ENCODE measurements at regions not wholly inside any gene's neighbourhood (a gene's known extent, or its start where the extent isn't known, plus 50 kb on each side); places are given as distances from the start of the nearest gene placed in this dataset.

- no peak overlapping the region for H3K4me3 ChIP-seq (ENCODE audit: low read length)
These were observed 104.8 kb upstream of the ZNF648 start for GRCh38 chr1:182166321-182166720.

GRCh38 chr1:182164273-182164672 lies 102.8 kb upstream of the ZNF648 start:
- Histone ChIP-seq H3K36me3 (ENCODE audit: insufficient read depth, low read length) (no peaks in the 10 kb centered on the region), H3K27ac (ENCODE audit: low read depth in 1 of 2, low read length in 2 of 2) (no peak overlapping the region), H3K4me3 (ENCODE audit: low read length) (no peak overlapping the region), H3K9me3 (ENCODE audit: control insufficient read depth in 1 of 2, insufficient read depth in 1 of 2, low read length in 2 of 2) (no peaks in the 10 kb centered on the region), H3K27me3 (ENCODE audit: control insufficient read depth in 1 of 2, insufficient read depth in 2 of 2, low read length in 2 of 2) (no peaks in the 10 kb centered on the region), H3K4me1 (ENCODE audit: insufficient read depth, low read length) (no peaks in the 10 kb centered on the region)
- no peak for TF ChIP-seq CTCF (IDR thresholded peaks at IDR 0.05)
- H3K36me3 Mint-ChIP-seq (ENCODE audit: low read depth) = no peaks in the 10 kb centered on the region
- ChIA-PET CTCF (no interaction called here), POLR2A (no interaction called here)
- DNase-seq (no peak), ATAC-seq (ENCODE audit: poor library complexity) (no peak)
- H3K9me3 Mint-ChIP-seq = peaks cover 2% of the 10 kb centered on the region
- H3K4me3 Mint-ChIP-seq = no peak overlapping the region
- intact Hi-C loops (cut with DNase I, micrococcal nuclease) = no loop called here
- H3K27me3 Mint-ChIP-seq = no peaks in the 10 kb centered on the region
- H3K4me1 Mint-ChIP-seq (ENCODE audit: low read depth) = peaks cover 3% of the 10 kb centered on the region
- H3K27ac Mint-ChIP-seq = no peak overlapping the region

More at GRCh38 chr1:182166321-182166720, 104.8 kb upstream of the ZNF648 start:
- Histone ChIP-seq H3K4me1 (ENCODE audit: insufficient read depth, low read length) (no peaks in the 10 kb centered on the region), H3K36me3 (ENCODE audit: insufficient read depth, low read length) (no peaks in the 10 kb centered on the region), H3K27ac (ENCODE audit: low read depth in 1 of 2, low read length in 2 of 2) (no peak overlapping the region), H3K27me3 (ENCODE audit: control insufficient read depth in 1 of 2, insufficient read depth in 2 of 2, low read length in 2 of 2) (peaks cover 0 to 2% of the 10 kb centered on the region in 2 experiments), H3K9me3 (ENCODE audit: control insufficient read depth in 1 of 2, insufficient read depth in 1 of 2, low read length in 2 of 2) (no peaks in the 10 kb centered on the region)
- no peaks in the 10 kb centered on the region for H3K36me3 Mint-ChIP-seq (ENCODE audit: low read depth)
- H3K4me1 Mint-ChIP-seq (ENCODE audit: low read depth) = peaks cover 8% of the 10 kb centered on the region
- CTCF ChIA-PET = interaction anchor here (0.9 kb wide), 1 partner anchor 231 kb away, joined by 3 read pairs; no protein-coding TSS in a partner anchor
- H3K4me3 Mint-ChIP-seq = no peak overlapping the region
- TF ChIP-seq CTCF (IDR thresholded peaks at IDR 0.05) = no peak
- POLR2A ChIA-PET = no interaction called here
- no peak overlapping the region for H3K27ac Mint-ChIP-seq
- intact Hi-C loops (cut with DNase I, micrococcal nuclease) = no loop called here
- DNase-seq (no peak), ATAC-seq (ENCODE audit: poor library complexity) (no peak)
- peaks cover 1% of the 10 kb centered on the region for H3K9me3 Mint-ChIP-seq
- no peaks in the 10 kb centered on the region for H3K27me3 Mint-ChIP-seq

- peaks cover 2% of the 10 kb centered on the region for H3K9me3 Mint-ChIP-seq
- no peaks in the 10 kb centered on the region for H3K4me1 ChIP-seq (ENCODE audit: insufficient read depth, low read length)
- intact Hi-C loops (cut with DNase I, micrococcal nuclease) = no loop called here
- H3K4me1 Mint-ChIP-seq (ENCODE audit: low read depth) = no peaks in the 10 kb centered on the region
- H3K36me3 Mint-ChIP-seq (ENCODE audit: low read depth) = no peaks in the 10 kb centered on the region
- no peak overlapping the region for H3K4me3 ChIP-seq (ENCODE audit: low read length)
- TF ChIP-seq CTCF (IDR thresholded peaks at IDR 0.05) = no peak
- H3K27me3 Mint-ChIP-seq = no peaks in the 10 kb centered on the region
- peaks cover 0 to under 1% of the 10 kb centered on the region in 2 experiments for H3K9me3 ChIP-seq (ENCODE audit: control insufficient read depth in 1 of 2, insufficient read depth in 1 of 2, low read length in 2 of 2)
- H3K27ac ChIP-seq (ENCODE audit: low read depth in 1 of 2, low read length in 2 of 2) = no peak overlapping the region
- no peaks in the 10 kb centered on the region for H3K36me3 ChIP-seq (ENCODE audit: insufficient read depth, low read length)
- no peak overlapping the region for H3K27ac Mint-ChIP-seq
- DNase-seq = no peak
- ChIA-PET POLR2A (no interaction called here), CTCF (no interaction called here)
- ATAC-seq (ENCODE audit: poor library complexity) = no peak
- H3K27me3 ChIP-seq (ENCODE audit: control insufficient read depth in 1 of 2, insufficient read depth in 2 of 2, low read length in 2 of 2) = no peaks in the 10 kb centered on the region
- no peak overlapping the region for H3K4me3 Mint-ChIP-seq
These were observed 102.3 kb upstream of the ZNF648 start for GRCh38 chr1:182163821-182164223.

Measured in CD4-positive, alpha-beta T cell (primary cell).